Cardiac fibroblast (primary cell): ENCODE measurements at regions not wholly inside any gene's neighbourhood (a gene's known extent, or its start where the extent isn't known, plus 50 kb on each side); places are given as distances from the start of the nearest gene placed in this dataset.

Source experiments
- DNase-seq, 2 donors: peaks; one replicate each; pipeline versions ENCODE4 v3.0.0 to v3.0.0-alpha.2; 2010; ENCODE audit warnings: low read depth in 2 of 2
- H3K4me3 ChIP-seq, 2 donors: replicated peaks in 1 of 2; 1 replicate in 1 of 2; 2 replicates in 1 of 2; pipeline ENCODE4 v1.5.1; 2011; ENCODE audit warnings: low read depth in 2 of 2, low read length in 2 of 2, mild to moderate bottlenecking in 2 of 2, moderate library complexity in 1 of 2
- TF ChIP-seq, protein P1 (sequence below): IDR thresholded peaks from one replicate; pipeline ENCODE4 v1.5.1; 2011; ENCODE audit warnings: low read depth, mild to moderate bottlenecking, low read length, inconsistent platforms

DNA sequence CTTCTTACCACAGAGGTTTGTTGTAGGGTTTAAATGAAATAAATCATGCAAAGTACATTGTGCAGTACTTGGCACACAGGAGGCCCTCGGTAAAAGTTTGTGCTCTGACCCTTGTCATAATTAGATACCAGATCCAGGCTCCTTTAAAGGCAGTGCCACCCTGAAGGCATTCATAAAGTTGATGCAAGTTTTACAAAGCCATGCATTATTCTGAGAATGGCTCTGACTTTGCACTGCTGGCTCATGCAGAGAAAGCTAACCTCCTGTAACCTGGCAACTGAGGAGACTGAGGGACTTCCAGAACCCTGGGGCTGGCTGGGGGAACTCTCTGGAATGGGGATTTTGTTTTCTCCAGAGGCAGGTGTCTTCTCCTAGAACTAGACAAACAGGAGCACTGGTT lies 570.9 kb downstream of the CCSER2 start:
- TF ChIP-seq, protein P1, sequence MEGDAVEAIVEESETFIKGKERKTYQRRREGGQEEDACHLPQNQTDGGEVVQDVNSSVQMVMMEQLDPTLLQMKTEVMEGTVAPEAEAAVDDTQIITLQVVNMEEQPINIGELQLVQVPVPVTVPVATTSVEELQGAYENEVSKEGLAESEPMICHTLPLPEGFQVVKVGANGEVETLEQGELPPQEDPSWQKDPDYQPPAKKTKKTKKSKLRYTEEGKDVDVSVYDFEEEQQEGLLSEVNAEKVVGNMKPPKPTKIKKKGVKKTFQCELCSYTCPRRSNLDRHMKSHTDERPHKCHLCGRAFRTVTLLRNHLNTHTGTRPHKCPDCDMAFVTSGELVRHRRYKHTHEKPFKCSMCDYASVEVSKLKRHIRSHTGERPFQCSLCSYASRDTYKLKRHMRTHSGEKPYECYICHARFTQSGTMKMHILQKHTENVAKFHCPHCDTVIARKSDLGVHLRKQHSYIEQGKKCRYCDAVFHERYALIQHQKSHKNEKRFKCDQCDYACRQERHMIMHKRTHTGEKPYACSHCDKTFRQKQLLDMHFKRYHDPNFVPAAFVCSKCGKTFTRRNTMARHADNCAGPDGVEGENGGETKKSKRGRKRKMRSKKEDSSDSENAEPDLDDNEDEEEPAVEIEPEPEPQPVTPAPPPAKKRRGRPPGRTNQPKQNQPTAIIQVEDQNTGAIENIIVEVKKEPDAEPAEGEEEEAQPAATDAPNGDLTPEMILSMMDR, result no peak
- no peak overlapping the region for H3K4me3 ChIP-seq
- DNase-seq, result no peak

DNA sequence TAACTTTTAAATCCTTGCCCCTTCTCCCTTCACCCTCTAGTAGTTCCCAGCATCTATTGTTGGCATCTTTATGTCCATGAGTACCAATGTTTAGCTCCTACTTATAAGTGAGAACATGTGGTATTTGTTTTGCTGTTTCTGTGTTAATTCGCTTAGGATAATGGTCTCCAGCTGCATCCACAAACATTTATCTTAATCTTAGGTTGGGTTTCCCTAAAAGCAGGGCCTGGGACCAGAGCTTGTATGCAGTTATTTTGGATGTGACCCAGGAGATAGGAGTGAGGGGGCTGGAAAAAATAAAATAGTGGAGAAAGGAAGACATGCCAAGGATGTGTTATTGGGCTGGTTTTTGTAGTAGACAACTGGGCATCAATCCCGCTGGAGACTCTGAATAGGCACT lies 571.8 kb downstream of the CCSER2 start:
- DNase-seq, result no peak
- H3K4me3 ChIP-seq, result no peak overlapping the region
- TF ChIP-seq, protein P1, result no peak

DNA sequence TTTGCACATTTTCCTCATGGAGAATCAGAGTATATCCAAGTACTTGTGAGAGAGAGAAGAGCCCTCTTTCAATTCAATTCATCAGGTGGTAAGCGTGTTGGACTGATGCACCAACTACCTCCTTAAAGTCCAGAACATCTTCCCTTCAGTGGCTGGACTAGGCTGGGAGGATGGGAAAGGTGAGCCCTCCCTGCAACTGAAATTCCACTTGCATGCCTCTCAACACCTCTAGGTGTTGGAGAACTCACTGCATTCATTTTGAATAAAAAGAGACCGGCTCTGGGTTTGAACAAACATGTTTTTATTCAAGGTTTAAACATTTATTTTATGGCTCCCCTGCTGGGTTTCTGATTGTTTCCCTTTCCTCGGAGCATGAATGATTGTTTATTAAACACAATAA lies 573.5 kb downstream of the CCSER2 start:
- DNase-seq, result no peak
- TF ChIP-seq, protein P1, result no peak
- H3K4me3 ChIP-seq, result no peak overlapping the region

DNA sequence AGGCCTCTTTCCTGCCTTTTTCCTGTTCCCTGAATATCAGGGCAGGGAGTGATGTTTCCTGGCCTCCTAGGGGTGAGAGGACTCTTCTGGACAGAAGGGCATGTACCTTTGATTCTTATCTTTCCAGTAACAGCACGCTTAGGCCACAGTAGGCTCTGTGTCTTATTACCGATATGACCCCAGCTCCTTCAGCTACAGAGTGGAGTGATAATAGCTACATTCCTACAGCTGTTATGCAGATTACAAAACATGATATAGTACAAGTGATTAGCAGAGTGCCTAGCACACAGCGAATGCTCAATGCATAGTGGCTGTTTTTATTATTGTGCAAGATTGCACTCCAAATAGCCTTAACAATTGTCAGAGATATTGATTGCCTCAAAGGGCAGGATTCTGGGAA lies 574.2 kb downstream of the CCSER2 start:
- no peak for DNase-seq
- no peak overlapping the region for H3K4me3 ChIP-seq
- TF ChIP-seq, protein P1, result no peak

DNA sequence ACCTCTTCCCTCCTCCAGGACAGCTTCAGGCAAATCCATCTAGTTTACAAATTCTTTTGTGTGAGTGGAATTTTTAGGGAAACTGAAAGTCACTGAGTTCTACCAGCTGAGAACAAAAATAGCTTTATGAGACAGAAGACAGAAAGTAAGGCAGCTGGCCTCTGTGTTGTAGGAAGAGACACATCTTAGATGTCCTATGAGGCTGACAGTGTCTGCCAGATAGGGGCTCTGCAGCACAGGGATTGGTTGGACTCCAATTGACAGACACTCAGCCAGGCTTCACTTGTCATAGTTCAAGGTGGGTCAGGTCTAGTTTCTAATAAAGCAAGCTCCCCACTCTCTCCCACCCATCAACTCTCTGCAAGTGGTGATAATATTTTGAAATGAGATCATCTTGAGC lies 574.9 kb downstream of the CCSER2 start:
- no peak for DNase-seq
- H3K4me3 ChIP-seq, result no peak overlapping the region
- TF ChIP-seq, protein P1, result no peak

DNA sequence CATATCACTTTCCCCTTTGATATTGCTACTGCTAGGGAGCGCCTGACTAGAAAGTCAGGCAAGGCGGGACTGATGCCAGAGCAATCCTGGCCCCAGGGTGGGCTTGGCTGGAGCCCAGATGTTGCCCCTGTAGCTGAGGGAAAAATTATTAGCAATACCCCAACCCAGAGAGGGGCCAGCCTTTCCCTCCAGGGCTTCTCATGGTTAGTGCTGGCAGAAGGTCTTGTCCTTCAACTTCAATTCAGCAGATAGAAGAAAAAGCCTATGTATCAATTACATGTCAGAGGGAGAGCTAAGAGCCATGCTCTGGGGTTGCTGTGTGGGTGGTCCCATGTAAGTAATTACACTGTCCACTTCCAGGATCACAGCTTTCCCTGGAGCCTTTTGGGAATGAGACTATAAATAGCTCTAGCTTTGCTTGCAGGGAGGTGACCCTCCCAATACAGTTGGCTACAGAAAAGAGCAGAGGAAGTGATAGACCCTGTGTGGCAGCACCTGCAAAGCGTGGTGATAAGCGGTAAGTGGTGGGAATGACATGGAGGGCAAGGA lies 579.1 kb downstream of the CCSER2 start:
- TF ChIP-seq, protein P1, result no peak
- no peak for DNase-seq
- H3K4me3 ChIP-seq, result no peak overlapping the region

DNA sequence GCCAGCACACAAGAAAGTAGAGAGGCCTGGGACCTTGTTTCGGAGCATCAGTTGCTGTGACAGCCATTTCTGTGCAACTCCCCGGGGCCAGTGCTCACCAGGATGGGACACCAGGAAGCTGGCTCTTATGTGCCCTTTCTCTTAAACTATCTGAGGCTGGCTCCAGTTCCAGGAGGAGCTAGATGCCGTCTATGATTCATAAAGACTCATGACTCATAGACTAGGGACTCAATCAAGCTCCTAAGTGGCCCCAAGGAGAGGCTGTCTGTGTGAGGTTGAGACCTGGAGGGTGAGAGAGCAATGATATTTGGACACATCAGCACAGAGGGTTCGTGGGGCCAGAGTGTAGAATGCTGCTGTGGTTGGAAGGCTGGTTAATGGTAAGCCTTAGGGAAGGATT lies 580.1 kb downstream of the CCSER2 start:
- DNase-seq, result no peak
- no peak overlapping the region for H3K4me3 ChIP-seq
- TF ChIP-seq, protein P1, result no peak
